Eye (tissue), 1 donor: ENCODE measurements at regions not wholly inside any gene's neighbourhood (a gene's known extent, or its start where the extent isn't known, plus 50 kb on each side); places are given as distances from the start of the nearest gene placed in this dataset.

Experiments
- DNase-seq: peaks from one replicate; pipeline ENCODE4 v3.0.0-alpha.2; 2015

DNA sequence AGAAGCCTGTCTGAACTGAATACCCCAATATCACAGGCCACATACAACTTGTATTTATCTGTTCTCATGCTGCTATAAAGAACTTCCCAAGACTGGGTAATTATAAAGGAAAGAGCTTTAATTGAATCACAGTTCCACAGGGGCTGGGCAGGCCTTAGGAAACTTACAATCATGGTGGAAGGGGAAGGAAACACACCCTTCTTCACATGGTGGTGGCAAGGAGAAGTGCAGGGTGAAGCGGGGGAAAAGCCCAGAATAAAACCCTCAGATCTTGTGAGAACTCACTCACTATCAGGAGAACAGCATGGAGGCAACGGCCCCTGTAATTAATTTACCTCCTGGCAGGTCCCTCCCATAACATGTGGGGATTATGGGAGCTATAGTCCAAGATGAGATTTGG lies 50.3 kb upstream of the FNDC1 start:
- no peak for DNase-seq

DNA sequence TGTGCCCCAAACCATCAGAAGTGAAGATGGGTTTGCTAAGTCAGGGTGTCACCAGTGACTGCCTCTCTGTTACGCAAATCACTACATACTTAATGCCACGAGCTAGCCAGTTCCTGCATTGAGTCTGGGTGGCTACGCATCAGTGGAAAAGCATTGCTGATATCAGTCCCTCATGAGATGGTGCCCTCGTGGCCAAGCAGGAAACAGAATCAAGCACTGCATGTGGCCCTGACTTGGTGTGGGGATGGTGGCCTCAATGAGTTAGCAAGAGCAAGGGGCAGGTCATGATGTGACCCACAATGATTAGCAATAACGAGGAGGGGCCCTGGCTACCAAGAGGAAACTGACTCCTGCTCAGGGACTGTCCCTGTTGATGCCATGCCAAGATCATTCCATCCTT lies 51.6 kb upstream of the FNDC1 start:
- DNase-seq, result no peak

DNA sequence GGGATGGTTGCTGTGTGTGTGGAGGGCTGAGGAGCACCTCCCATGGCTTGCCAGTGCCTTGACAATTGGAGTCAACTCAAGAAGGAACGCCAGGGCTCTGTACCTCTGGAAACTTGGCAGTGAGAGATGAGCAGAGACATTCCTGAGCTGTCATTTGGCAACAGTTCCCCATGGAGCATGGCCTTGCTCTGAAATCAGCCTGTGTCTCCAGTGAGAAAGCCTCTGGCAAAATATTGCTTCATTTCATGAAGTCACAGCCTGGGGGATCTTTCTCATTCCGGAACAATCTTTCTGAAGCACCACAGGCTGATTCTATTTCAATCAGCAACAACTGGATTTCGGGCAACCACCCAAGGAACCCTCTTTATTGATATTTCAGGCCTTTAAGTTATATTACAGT lies 52.2 kb upstream of the FNDC1 start:
- no peak for DNase-seq

DNA sequence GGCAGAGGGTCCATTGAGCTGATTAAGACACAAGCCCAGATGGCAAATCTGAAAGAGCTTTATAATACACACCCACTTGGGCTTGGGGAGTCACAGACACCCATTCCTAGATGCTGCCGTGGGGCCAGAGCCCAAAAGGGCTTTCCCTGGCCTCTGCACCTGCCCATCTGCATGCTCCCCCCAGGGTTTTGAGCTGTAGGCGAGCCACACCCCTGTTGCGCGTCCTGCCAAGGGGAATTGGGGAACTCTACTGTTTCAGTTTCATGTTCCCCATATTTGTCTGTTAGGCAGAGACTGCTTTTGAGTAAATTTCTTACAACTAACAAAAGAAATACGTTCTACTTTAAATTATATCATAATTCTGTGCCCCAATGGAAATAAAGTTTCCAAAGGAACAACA lies 52.9 kb upstream of the FNDC1 start:
- no peak for DNase-seq

DNA sequence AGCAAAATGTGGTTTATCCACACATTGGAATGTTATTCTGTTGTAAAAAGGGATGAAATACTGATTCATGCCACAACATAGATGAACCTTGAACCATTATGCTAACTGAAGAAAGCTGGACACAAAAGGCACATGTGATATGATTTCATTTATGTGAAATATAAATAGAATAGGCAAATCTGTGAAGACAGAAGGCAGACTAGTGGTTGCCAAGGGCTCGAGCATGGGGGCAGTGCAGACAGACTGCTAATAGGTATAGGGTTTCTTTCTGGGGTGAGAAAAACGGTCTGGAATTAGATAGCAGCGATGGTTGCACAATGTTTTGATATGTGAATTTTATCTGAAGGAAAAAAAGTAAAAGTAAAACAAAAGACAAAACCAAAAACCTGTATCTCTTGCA lies 54.6 kb upstream of the FNDC1 start:
- no peak for DNase-seq

DNA sequence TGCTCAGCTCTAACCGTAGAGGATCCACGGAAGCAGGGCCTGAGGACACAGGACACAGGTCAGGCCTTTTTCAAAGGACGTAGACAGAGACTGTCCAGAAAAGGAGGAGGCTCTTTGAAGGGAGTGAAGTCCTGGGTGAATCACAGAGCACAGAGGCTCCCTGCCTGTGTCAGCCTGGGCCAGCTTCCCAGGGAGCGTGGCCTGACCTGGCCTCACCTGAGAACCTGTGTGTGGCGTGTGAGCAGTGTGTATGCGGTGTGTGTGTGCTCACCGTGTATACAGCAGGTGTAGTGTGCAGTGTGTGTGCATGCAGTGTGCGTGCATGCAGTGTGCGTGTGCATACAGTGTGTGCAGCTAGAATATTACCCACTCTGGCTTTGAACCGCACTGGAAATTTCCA lies 56.0 kb upstream of the FNDC1 start:
- DNase-seq, result no peak

DNA sequence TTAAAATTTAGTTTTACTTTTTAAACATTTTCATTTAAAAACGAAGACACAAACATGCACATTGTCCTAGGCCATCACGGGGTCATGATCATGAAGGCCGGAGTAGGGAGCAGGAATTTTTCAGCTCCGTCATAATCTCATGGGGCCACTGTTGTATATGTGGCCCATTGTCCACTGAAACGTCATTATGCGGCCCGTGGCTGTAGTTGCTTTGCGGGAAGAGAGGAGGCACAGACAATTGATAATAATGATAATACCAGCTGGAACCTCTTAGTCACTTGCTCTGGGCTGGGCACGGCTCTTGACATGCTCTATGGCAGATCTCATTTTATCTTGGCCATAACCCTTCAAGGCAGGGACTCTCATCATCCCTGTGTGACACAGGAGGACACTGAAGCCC lies 56.5 kb upstream of the FNDC1 start:
- no peak for DNase-seq

DNA sequence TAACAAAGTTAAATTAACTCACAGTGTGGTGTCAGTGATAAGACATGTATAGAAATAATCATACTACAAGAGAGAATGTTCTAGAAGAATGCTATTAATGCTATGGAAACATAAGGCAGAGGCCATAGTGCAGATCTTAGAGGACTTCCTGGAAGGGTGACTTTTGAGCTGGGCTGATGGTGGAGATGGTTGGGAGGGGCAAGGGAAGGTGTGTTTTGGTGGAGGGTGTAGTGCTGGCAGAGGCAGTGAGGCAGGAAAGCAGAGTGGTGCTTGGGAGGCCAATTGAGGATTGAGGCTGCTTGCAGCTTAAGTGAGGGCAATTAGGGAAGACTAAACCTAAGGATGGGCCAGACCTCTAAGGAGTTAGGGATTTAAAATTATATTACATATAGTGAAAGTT lies 58.5 kb upstream of the FNDC1 start:
- DNase-seq, result no peak

DNA sequence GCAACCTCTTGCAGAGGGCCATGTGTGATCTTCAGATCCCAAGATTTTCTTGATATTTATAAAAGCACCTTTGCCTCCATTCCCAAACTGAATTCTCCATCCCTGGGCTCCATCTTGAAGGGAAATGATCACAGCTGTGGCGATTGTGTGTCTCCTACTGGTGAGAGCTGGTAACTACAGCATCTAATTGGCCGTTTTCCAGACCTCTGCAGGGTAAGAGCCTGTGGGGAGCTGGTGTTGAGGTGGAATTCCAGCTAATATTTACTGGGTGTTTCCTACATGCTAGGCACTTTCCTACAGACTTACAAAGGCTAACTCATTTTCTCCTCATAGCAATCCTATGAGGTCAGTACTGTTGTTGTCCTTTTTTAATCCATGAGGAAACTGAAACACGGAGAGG lies 59.2 kb upstream of the FNDC1 start:
- peak; percentile 67 for DNase-seq

DNA sequence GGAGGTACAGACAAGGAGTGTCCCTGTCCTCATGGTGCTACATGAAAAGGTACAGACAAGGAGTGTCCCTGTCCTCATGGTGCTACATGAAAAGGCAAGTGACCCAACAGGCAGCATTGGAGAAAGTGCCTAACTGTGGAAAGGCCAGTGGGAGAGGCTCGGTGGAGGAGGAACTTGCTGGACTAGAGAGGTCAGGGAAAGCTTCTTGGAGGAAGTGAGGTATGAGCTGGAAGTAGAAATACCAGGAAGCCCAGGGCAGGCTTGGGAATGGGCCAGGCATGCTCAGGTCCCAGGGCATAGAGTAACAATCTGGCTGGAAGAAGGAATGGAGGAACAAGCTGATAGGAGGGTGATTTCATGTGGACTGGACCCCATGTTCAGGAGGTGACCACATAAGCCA lies 59.8 kb upstream of the FNDC1 start:
- DNase-seq, result no peak

DNA sequence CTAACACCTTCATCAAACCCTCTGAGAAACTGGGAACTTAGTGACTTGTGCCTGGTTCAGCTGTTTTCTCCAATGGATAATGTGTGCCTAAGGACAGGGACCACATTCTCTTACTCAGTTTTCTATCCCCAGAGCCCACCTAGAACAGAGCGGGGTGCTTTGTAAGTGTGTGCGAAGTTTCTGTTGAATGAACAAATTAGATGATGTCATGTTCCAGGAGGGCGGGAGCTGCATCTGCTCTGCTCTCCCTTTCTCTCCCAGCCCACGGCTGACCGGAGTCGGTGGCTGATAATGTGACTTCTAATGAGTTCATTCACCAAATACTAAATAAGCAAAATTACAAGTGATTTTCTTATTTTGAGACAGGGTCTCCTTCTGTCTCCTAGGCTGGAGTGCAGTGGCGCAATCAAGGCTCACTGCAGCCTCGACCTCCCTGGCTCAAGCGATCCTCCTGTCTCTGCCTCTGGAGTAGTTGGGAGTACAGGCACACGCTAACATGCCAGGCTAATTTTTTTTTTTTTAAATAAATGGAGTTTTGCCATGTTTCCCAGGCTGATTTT lies 60.7 kb upstream of the FNDC1 start:
- DNase-seq, result peak; percentile 59

DNA sequence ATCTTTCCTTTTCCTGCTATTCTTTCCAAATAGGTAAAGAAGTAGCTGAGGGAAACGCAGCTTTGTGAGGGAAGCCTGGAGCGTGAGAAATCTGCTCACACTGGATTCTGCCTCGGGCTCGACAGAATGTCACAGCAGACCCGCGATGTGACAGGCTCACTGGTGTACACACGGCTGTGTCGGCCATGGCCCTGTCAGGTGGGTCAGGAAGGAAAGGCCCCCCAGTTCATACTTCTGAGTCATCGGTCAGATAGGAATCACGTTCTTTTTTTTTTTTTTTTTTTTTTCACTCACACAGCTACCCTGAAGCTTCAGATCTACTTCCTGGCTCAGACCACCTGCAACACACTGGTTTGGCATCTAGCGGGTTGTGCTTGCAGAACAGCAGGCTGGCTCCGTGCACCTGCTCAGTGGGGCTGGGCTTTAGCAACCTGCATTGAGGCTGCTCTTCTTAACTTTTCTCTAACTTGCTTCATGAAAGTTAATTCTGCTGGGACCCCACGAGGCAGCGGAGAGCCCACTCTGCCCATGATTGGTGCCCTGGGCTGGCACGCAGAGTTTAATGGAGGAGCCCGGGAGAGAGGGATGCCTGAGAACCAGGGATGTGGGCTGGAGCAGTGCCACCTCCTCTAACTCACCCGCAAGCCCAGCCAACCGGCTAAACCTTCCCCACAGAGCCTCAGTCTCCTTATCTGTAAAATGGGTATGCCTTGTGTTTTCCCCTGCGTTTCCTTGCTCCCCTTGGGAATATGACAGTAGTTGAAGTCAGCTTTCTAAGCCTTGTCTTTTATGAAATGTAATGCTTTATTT lies 61.5 kb upstream of the FNDC1 start:
- no peak for DNase-seq

DNA sequence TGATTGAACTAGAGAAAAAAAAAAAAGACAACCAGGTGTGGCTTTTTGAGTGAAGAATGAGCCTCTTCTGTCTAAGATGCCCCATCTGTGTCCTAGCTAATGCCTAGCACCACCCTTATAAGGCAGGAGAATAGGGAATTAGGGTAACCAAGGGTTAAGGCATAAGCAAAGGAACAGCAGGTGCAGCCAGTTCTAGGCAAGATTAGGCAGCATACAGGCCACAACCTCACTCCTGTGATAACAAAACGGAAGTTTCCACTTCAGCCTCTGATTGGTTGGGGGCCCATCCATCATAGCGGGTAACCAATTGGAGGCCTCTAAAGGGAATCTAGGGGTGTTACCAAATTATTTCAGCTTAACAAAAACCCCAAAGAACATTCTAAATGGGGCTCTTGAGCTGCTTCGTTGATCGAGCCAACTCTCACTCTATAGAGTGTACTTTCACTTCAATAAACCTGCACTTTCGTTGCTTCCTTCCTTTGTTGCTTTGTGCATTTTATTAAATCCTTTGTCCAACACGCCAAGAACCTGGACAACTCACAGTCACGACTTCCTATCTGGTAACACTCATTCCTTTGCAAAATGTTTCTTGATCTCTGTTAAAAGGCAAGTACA lies 61.9 kb upstream of the TAGAP start:
- DNase-seq, result peak; percentile 70

DNA sequence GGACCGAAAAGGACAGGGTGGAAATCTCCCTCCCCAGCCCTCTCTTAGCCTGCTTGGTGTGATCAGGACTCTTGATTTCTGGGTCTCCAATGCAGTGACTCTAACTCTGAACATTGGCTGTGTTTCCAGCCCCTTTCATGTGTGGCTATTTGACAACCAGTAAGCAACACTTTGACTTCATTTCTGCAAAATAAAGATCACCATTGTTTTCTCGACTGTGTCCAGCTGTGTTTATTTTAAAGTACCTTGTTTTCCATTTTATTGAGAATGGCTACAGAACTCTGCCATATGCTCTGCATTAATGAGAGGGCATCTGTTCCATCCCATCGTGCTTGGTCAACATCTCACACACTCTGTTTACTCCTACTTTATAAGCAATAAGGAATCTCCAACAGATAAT lies 60.9 kb upstream of the TAGAP start:
- DNase-seq, result no peak

DNA sequence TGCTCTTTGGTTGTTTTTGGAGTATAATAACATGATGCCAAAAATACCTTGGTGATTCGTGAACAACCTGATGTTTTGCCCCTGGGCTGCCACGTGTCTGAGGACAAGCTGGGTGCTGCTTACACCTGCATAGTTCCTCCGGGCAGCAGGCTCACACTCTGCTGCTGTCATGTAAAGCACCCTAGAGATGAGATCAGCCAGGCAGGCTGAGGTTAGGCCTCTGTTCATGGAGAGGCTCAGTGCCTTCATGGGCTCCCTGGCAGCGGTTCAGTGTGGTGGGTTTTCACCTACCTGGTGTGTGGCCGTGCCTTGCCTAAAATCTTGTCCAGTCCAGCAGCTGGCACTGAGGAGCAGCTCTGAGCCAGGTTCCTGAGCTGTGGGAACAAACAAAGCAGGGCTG lies 60.1 kb upstream of the TAGAP start:
- DNase-seq, result no peak

DNA sequence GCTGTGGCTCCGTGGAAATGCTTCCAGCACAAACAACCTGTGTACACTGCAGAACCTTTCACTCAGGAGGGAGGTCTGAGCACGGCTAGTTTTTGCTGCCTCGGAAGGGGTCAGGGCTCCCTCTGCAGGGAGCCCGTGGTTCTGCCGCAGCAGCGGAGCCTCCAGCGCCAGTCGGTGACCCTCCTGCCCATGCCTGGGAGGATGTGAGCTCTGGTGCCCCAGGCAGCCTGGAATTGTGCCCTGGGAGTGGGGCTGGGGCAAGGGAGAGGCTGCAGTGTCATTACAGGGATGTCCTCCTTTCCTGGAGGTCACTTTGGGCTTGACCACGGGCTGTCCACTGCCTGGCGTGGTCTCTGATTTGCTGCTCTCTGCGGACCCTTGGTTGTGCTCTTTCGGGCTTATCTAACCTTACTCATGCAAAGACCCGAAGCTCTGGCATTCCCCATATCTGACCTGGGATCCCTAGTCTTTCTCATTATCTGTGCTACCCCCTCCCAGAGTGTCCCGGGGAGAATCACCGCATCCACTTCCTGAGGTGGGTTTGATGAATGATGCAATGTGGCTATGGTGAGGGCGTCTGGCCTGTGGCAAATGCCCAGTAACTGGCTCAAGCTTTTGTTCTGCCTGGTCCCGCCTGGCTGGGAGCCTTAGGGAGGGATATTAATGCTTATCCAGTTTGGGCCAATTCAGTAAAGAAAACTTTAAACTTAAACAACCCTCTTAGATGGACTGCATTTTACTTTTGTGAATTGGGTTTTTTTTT lies 59.6 kb upstream of the TAGAP start:
- DNase-seq, result peak; percentile 82

DNA sequence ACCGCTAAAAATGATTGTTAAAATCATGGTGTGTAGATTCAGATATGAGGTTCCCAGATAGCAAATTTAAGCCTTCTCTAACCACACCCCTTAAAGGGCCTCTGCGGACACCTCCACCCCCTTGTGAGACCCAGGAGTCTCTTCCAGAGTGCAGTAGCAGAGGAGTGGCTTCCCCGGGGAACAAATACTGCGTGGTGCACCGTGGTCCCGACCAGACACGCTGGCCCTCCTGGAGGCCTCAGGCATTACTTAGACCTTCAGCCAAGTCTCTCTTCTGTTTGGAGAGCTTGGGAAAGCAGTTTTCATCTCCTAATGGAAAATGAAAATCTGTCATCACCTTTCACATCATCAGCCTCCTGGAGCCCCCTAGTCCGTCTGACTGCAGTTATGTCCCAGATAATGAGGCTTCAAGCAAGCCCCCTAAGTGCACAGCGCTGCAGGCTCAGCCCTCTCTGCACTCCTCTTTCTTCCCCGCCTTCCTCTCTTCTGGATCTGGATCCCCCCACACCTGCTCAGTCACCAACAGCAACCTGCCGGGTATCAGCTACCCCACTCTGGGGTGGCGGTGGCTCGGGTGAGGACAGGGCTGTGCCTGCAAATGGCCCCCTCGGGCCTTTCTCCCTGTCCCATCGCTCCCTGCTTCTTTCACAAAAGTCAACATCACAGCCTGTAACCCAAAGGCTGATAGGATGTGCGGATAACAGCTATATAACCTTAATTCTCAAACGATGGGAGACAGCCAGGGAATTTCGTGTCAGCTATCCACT lies 58.8 kb upstream of the TAGAP start:
- peak; percentile 24 for DNase-seq

DNA sequence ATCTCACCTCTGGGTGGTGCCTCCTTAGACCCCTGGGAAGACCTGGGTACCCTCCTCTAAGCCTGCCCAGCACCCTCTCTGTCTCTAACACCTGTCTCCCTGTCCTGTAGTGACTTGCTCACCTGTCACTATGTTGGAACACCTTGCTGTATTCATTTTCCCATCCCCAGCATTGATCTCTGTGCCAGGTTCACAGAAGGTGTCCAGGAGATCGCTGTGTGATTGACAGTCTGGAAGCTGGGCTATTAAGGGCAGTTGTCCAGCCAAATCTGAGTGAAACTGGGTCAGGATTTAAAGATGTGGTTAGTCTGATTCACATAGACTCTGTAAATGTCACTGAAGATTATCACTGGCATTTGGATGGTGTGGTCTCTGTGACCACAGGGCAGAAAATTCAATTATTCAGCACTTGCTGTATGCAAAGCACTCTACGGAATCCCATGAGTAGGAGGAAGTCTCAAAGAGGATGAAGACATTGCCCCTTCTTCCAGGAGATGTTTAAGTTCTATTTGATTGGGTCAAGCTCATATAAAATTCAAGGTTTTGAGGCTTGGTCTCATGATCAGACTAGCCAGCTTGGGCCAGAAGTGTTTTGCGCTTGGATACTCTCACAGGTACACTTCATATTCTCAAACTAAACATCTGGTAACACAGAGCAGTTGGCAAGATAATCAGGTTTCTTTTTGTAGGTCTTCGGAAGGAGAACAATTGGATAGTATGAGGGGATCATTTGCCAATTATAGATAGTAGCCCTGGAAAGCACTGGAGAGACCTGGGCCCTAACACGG lies 57.8 kb upstream of the TAGAP start:
- no peak for DNase-seq

DNA sequence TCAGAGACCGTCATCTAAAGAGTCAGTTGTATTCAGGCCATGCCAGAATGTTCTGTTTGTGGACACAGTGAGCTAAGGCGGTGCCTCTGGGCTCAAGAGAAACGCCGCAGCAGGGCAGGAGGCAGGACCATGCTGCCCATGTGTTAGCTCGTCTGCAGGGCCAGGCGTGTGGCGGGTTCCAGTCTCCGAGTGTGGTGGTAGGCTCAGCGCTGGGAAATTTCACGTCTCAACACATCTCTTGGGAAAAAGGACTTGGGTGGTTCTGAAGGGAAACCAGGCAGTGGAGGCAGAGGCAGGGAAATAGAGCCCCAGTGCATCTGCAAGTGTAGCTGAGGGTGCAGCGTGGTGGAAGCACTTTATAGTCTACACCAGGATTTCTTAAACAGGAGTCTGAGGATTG lies 56.9 kb upstream of the TAGAP start:
- DNase-seq, result no peak

DNA sequence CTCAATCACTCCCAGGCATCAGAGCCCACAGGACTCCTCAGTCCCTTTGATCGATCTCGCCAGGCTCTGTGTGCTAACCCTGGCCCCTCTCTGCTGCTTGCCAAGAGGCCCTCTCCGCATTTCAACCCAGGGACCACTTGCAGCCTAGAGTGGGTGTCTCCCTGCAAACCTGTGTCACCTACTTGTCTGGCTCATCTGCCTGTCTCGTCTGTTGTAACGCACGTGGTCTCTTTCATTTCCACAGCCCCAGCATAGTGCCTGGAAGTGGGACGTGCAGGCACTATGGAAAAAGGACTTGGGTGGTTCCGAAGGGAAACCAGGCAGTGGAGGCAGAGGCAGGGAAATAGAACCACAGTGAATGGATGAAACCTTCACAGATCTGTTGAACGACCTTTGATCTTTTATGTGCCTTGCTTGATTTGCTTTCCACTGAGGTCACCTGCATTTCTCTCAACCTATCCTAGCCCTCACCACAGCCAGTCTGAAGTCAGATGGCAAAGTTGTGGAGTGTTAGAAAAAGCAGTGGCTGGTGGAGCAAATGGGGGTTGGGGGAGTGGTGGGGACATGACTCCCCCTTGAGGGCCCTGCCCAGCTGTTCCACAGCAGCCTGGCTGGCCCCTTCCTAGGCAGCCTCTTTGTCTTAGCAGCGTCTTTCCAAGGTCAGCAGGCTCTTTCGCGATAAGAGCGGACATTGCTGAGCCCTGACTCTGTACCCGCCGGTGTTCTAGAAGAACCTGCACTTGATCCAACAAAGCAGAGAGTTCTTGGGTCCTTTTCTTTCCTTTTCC lies 55.8 kb upstream of the TAGAP start:
- no peak for DNase-seq

DNA sequence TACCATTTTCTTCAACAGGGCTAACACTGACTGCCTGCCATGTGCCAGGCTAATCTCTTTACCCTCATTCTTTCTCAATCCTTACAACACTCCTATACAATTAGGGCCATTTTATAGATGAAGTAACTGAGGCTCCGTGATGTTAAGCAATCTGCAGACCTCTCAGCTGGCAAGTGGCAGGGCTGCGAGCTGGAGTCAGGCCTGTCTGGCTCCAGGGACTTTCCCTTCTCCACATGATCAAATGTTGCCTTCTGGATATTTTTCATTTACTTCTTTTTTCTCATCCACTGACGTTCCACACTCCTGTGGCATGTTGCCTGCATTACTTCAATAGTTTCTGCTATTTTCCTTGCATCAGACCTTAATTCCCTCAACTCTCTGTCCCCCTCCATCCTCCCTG lies 55.2 kb upstream of the TAGAP start:
- no peak for DNase-seq
